HL-60 (cell line): ENCODE measurements at regions not wholly inside any gene's neighbourhood (a gene's known extent, or its start where the extent isn't known, plus 50 kb on each side); places are given as distances from the start of the nearest gene placed in this dataset.

Experiments
- DNase-seq, 2 experiments: peaks; one replicate each; pipeline ENCODE4 v3.0.0-alpha.2; 2010 to 2020; ENCODE audit warnings: low read depth in 1 of 2, low spot score in 1 of 2
- H3K27ac ChIP-seq: fragments of 250-450 bp; sonication (Bioruptor Pico); replicated peaks from 2 replicates; pipeline ENCODE4 v1.5.1; 2020; ENCODE audit warnings: mild to moderate bottlenecking, moderate library complexity
- H3K27me3 ChIP-seq: fragments of 250-450 bp; sonication (Bioruptor Pico); 2 replicates; pipeline ENCODE4 v1.5.1; 2021; ENCODE audit warnings: mild to moderate bottlenecking, moderate library complexity; ENCODE audit not compliant: insufficient read depth, poor library complexity, severe bottlenecking
- H3K4me3 ChIP-seq: replicated peaks from 2 replicates; pipeline ENCODE4 v1.5.1; 2011; ENCODE audit warnings: mild to moderate bottlenecking, control low read depth, low read length; ENCODE audit not compliant: insufficient read depth
- GABPA ChIP-seq: IDR thresholded peaks from 2 replicates; pipeline ENCODE4 v1.6.1; 2012; ENCODE audit warnings: low read depth
- POLR2AphosphoS5 ChIP-seq: IDR thresholded peaks from 2 replicates; pipeline ENCODE4 v1.6.1; 2012; ENCODE audit warnings: low read depth
- SPI1 ChIP-seq: IDR thresholded peaks from 2 replicates; pipeline ENCODE4 v1.6.1; 2012; ENCODE audit warnings: low read depth, mild to moderate bottlenecking, borderline replicate concordance
- TF ChIP-seq, protein P1 (sequence below): IDR thresholded peaks from one replicate; pipeline ENCODE4 v1.5.1; 2011; ENCODE audit warnings: low read length, control low read depth, inconsistent platforms; ENCODE audit not compliant: insufficient read depth
- TF ChIP-seq, protein P2 (sequence below): IDR thresholded peaks from 2 replicates; pipeline ENCODE4 v1.6.1; 2012; ENCODE audit warnings: low read depth; ENCODE audit not compliant: insufficient replicate concordance

DNA sequence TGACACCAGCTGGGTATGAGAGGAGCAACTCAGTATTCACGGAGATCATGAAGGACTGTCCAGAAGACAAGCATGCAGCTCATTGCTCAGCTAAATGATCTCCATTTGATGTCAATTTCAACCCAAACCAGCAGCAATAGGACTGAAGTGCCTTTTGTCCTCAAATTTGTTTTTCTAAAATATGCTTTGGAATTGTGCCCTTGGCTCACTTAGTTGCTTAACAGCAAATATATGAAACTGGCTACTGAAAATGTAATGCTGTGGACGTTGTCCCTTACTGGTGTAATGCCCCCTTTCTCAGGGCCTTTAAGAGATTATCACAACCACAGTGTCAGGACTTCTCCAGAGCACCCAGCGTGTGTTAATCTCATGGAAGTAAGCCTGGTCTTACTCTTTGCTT is 236.2 kb downstream of the SKIDA1 start:
- no peak for DNase-seq
- no peak overlapping the region for H3K27ac ChIP-seq
- no peak overlapping the region for H3K4me3 ChIP-seq
- TF ChIP-seq, protein P1, sequence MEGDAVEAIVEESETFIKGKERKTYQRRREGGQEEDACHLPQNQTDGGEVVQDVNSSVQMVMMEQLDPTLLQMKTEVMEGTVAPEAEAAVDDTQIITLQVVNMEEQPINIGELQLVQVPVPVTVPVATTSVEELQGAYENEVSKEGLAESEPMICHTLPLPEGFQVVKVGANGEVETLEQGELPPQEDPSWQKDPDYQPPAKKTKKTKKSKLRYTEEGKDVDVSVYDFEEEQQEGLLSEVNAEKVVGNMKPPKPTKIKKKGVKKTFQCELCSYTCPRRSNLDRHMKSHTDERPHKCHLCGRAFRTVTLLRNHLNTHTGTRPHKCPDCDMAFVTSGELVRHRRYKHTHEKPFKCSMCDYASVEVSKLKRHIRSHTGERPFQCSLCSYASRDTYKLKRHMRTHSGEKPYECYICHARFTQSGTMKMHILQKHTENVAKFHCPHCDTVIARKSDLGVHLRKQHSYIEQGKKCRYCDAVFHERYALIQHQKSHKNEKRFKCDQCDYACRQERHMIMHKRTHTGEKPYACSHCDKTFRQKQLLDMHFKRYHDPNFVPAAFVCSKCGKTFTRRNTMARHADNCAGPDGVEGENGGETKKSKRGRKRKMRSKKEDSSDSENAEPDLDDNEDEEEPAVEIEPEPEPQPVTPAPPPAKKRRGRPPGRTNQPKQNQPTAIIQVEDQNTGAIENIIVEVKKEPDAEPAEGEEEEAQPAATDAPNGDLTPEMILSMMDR = no peak
- no peak for TF ChIP-seq POLR2AphosphoS5
- TF ChIP-seq, protein P2, sequence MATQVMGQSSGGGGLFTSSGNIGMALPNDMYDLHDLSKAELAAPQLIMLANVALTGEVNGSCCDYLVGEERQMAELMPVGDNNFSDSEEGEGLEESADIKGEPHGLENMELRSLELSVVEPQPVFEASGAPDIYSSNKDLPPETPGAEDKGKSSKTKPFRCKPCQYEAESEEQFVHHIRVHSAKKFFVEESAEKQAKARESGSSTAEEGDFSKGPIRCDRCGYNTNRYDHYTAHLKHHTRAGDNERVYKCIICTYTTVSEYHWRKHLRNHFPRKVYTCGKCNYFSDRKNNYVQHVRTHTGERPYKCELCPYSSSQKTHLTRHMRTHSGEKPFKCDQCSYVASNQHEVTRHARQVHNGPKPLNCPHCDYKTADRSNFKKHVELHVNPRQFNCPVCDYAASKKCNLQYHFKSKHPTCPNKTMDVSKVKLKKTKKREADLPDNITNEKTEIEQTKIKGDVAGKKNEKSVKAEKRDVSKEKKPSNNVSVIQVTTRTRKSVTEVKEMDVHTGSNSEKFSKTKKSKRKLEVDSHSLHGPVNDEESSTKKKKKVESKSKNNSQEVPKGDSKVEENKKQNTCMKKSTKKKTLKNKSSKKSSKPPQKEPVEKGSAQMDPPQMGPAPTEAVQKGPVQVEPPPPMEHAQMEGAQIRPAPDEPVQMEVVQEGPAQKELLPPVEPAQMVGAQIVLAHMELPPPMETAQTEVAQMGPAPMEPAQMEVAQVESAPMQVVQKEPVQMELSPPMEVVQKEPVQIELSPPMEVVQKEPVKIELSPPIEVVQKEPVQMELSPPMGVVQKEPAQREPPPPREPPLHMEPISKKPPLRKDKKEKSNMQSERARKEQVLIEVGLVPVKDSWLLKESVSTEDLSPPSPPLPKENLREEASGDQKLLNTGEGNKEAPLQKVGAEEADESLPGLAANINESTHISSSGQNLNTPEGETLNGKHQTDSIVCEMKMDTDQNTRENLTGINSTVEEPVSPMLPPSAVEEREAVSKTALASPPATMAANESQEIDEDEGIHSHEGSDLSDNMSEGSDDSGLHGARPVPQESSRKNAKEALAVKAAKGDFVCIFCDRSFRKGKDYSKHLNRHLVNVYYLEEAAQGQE = no peak
- TF ChIP-seq SPI1 = no peak
- TF ChIP-seq GABPA = no peak
- H3K27me3 ChIP-seq = no peaks in the 10 kb centered on the region

DNA sequence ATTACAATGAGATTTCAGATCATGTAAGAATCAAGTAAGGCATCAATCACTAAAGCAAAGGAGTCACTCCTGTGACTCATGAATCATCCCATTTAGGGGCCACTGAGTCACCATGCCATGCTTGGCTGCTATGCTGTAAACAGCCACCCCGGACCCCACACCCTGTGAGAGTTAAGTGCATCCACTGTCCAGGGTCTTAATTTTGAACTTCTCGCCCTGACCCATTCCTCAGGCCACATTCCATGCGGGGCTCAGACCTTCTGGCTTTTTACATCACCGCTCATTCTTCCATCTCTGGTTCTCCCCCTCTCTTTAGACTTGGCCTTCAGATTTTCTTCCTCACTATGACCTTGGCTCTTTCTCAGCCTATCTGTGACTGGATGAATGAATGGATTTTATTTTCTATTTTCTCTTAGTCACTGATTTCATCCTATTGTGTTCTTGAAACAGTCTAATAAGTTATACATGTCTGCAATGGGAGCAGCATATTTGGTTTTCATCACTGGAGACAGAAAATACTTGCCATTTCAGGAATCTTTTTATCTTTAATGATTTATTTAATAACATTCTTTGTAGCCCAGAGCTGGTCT is 239.6 kb downstream of the SKIDA1 start:
- Histone ChIP-seq H3K27ac (no peak overlapping the region), H3K4me3 (no peak overlapping the region), H3K27me3 (no peaks in the 10 kb centered on the region)
- TF ChIP-seq, protein P1 = no peak
- TF ChIP-seq SPI1 (no peak), GABPA (no peak), POLR2AphosphoS5 (no peak)
- TF ChIP-seq, protein P2 = no peak
- no peak for DNase-seq

DNA sequence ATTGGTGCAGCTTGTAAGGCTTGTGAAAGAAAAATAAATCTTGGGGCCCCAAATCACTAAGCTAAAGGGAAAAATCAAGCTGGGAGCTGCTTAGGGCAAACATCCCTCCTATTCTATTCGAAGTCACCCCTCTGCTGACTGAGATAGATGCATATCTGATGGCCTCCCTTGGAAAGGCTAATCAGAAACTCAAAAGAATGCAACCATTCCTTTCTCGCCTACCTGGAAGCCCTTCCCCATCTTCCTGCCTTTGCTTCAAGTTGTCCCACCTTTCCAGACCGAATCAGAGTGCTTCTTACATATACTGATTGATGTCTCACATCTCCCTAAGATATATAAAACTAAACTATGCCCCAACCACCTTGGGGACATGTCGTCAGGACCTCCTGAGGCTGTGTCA is 240.3 kb downstream of the SKIDA1 start:
- no peak overlapping the region for H3K27ac ChIP-seq
- H3K27me3 ChIP-seq = no peaks in the 10 kb centered on the region
- TF ChIP-seq POLR2AphosphoS5 (no peak), SPI1 (no peak), GABPA (no peak)
- TF ChIP-seq, protein P1 = no peak
- TF ChIP-seq, protein P2 = no peak
- no peak overlapping the region for H3K4me3 ChIP-seq
- DNase-seq = no peak
